ENCODE measurements at regions not wholly inside any gene's neighbourhood (a gene's known extent, or its start where the extent isn't known, plus 50 kb on each side); places are given as distances from the start of the nearest gene placed in this dataset.

DNA sequence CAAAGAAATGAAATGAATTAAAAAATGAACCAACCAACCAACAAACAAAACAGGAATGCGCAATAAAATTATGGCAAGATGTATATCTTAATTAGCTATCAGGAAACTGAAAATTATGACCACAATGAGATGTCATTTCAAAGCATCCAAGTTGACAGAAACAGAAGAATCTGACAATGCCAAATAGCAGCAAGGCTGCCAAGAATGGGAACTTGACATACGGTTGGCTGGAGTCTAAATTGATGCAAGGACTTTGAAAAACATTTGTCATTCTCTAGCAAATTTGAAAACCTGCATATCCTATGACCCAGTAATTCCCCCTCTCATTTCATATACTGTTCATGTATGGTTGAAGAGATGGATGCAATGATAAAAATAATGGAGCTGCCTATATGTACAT, 1262.6 kb downstream of the TBC1D22A start:
- intact Hi-C loops (cut with micrococcal nuclease; ENCODE audit: unreplicated experiment), result no loop called here
- H3K36me3 ChIP-seq (ENCODE audit: control insufficient read depth, insufficient read depth, low read length), result no peaks in the 10 kb centered on the region
- H3K27ac ChIP-seq (ENCODE audit: low read length), result no peak overlapping the region
- ATAC-seq, result no peak
- TF ChIP-seq, protein P1, sequence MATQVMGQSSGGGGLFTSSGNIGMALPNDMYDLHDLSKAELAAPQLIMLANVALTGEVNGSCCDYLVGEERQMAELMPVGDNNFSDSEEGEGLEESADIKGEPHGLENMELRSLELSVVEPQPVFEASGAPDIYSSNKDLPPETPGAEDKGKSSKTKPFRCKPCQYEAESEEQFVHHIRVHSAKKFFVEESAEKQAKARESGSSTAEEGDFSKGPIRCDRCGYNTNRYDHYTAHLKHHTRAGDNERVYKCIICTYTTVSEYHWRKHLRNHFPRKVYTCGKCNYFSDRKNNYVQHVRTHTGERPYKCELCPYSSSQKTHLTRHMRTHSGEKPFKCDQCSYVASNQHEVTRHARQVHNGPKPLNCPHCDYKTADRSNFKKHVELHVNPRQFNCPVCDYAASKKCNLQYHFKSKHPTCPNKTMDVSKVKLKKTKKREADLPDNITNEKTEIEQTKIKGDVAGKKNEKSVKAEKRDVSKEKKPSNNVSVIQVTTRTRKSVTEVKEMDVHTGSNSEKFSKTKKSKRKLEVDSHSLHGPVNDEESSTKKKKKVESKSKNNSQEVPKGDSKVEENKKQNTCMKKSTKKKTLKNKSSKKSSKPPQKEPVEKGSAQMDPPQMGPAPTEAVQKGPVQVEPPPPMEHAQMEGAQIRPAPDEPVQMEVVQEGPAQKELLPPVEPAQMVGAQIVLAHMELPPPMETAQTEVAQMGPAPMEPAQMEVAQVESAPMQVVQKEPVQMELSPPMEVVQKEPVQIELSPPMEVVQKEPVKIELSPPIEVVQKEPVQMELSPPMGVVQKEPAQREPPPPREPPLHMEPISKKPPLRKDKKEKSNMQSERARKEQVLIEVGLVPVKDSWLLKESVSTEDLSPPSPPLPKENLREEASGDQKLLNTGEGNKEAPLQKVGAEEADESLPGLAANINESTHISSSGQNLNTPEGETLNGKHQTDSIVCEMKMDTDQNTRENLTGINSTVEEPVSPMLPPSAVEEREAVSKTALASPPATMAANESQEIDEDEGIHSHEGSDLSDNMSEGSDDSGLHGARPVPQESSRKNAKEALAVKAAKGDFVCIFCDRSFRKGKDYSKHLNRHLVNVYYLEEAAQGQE (IDR thresholded peaks at IDR 0.05; ENCODE audit: insufficient read depth in 1 of 2, low read depth in 2 of 2, low read length in 1 of 2), result no peak
- TF ChIP-seq POLR2AphosphoS5 (IDR thresholded peaks at IDR 0.05; ENCODE audit: low read depth, low read length) (no peak), TCF7L2 (IDR thresholded peaks at IDR 0.05; ENCODE audit: low read depth, low read length) (no peak), SIN3A (IDR thresholded peaks at IDR 0.05; ENCODE audit: borderline replicate concordance, insufficient read depth, low read depth, low read length) (no peak)
- TF ChIP-seq, protein P2, sequence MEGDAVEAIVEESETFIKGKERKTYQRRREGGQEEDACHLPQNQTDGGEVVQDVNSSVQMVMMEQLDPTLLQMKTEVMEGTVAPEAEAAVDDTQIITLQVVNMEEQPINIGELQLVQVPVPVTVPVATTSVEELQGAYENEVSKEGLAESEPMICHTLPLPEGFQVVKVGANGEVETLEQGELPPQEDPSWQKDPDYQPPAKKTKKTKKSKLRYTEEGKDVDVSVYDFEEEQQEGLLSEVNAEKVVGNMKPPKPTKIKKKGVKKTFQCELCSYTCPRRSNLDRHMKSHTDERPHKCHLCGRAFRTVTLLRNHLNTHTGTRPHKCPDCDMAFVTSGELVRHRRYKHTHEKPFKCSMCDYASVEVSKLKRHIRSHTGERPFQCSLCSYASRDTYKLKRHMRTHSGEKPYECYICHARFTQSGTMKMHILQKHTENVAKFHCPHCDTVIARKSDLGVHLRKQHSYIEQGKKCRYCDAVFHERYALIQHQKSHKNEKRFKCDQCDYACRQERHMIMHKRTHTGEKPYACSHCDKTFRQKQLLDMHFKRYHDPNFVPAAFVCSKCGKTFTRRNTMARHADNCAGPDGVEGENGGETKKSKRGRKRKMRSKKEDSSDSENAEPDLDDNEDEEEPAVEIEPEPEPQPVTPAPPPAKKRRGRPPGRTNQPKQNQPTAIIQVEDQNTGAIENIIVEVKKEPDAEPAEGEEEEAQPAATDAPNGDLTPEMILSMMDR (IDR thresholded peaks at IDR 0.05), result no peak
- DNase-seq (ENCODE audit: low read depth, low spot score), result no peak
- H3K4me3 ChIP-seq (ENCODE audit: low read depth in 2 of 2, low read length in 2 of 2), result no peak overlapping the region
- H3K9me3 ChIP-seq (ENCODE audit: control insufficient read depth, insufficient read depth, low read depth, low read length), result no peaks in the 10 kb centered on the region
- H3K4me1 ChIP-seq (ENCODE audit: control insufficient read depth, insufficient read depth, low read length), result no peaks in the 10 kb centered on the region
- BruUV-seq (replicated peaks), result no TSS peak
- CTCF ChIA-PET, result no interaction called here
- in situ Hi-C loops (cut with HindIII; ENCODE audit: low pct_unique_long_range_greater_than_20kb, low sequenced_read_pairs), result no loop called here
- POLR2A ChIA-PET, result no interaction called here
- no peaks in the 10 kb centered on the region; the same call in 1 of the 2 replicates for H3K27me3 ChIP-seq (ENCODE audit: control insufficient read depth, insufficient read depth, low read length)

DNA sequence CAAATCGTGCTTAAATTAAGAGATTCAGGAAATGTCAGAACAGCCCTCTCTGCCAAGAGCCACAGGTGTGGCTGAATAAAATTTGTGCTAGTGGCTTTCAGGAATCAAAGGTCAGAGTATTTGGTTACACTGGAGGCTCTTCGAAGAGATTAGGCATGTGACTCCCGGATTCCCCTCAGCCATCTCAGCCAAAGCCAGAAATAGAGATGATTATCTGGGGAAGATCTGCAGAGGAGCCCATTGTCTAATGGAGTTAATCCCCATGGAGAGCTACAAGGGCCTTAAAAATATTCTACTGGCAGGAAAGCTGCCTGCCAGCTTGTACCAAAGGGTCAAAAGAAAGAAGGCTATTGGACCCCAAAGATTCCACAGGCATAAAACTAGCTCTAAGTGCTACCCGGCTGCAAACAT, 1259.5 kb downstream of the TBC1D22A start:
- POLR2A ChIA-PET, result no interaction called here
- DNase-seq (ENCODE audit: low read depth, low spot score), result no peak
- ATAC-seq, result no peak
- TF ChIP-seq, protein P2 (IDR thresholded peaks at IDR 0.05), result no peak
- TF ChIP-seq TCF7L2 (IDR thresholded peaks at IDR 0.05; ENCODE audit: low read depth, low read length) (no peak), POLR2AphosphoS5 (IDR thresholded peaks at IDR 0.05; ENCODE audit: low read depth, low read length) (no peak), SIN3A (IDR thresholded peaks at IDR 0.05; ENCODE audit: borderline replicate concordance, insufficient read depth, low read depth, low read length) (no peak)
- TF ChIP-seq, protein P1 (IDR thresholded peaks at IDR 0.05; ENCODE audit: insufficient read depth in 1 of 2, low read depth in 2 of 2, low read length in 1 of 2), result no peak
- CTCF ChIA-PET, result no interaction called here
- in situ Hi-C loops (cut with HindIII; ENCODE audit: low pct_unique_long_range_greater_than_20kb, low sequenced_read_pairs), result no loop called here
- no peaks in the 10 kb centered on the region for H3K9me3 ChIP-seq (ENCODE audit: control insufficient read depth, insufficient read depth, low read depth, low read length)
- H3K27me3 ChIP-seq (ENCODE audit: control insufficient read depth, insufficient read depth, low read length), result no peaks in the 10 kb centered on the region; the same call in 1 of the 2 replicates
- no peak overlapping the region for H3K27ac ChIP-seq (ENCODE audit: low read length)
- BruUV-seq (replicated peaks), result no TSS peak
- no peak overlapping the region for H3K4me3 ChIP-seq (ENCODE audit: low read depth in 2 of 2, low read length in 2 of 2)
- H3K36me3 ChIP-seq (ENCODE audit: control insufficient read depth, insufficient read depth, low read length), result no peaks in the 10 kb centered on the region
- no peaks in the 10 kb centered on the region for H3K4me1 ChIP-seq (ENCODE audit: control insufficient read depth, insufficient read depth, low read length)
- intact Hi-C loops (cut with micrococcal nuclease; ENCODE audit: unreplicated experiment), result no loop called here

Data from Panc1 (cell line).